H9 (cell line): ENCODE measurements at regions not wholly inside any gene's neighbourhood (a gene's known extent, or its start where the extent isn't known, plus 50 kb on each side); places are given as distances from the start of the nearest gene placed in this dataset.

Experiments
- DNase-seq: peaks from one replicate; pipeline ENCODE4 v3.0.0-alpha.2; 2017
- H2AFZ ChIP-seq: one replicate; pipeline ENCODE4 v1.6.1; 2013; ENCODE audit warnings: mild to moderate bottlenecking, low read length, control low read depth, moderate library complexity
- H2AK5ac ChIP-seq: 2 replicates; pipeline ENCODE4 v1.6.1; 2013; ENCODE audit warnings: low read length, control low read depth, mixed read lengths; ENCODE audit not compliant: insufficient read length
- H2BK120ac ChIP-seq: one replicate; pipeline ENCODE4 v1.6.1; 2013; ENCODE audit warnings: low read depth, mild to moderate bottlenecking, low read length, control low read depth, inconsistent platforms; ENCODE audit not compliant: poor library complexity, severe bottlenecking
- H2BK12ac ChIP-seq: 2 replicates; pipeline ENCODE4 v1.6.1; 2013; ENCODE audit warnings: low read length, control low read depth, mixed read lengths, low read depth; ENCODE audit not compliant: insufficient read length
- H2BK15ac ChIP-seq: 2 replicates; pipeline ENCODE4 v1.6.1; 2013; ENCODE audit warnings: low read depth, low read length, control low read depth
- H2BK20ac ChIP-seq: one replicate; pipeline ENCODE4 v1.6.1; 2013; ENCODE audit warnings: low read depth, mild to moderate bottlenecking, low read length, control low read depth, inconsistent platforms; ENCODE audit not compliant: poor library complexity, severe bottlenecking
- H2BK5ac ChIP-seq: 2 replicates; pipeline ENCODE4 v1.6.1; 2013; ENCODE audit warnings: low read length, control low read depth, mixed read lengths; ENCODE audit not compliant: insufficient read length
- H3K14ac ChIP-seq: 2 replicates; pipeline ENCODE4 v1.6.1; 2013; ENCODE audit warnings: low read length, control low read depth; ENCODE audit not compliant: insufficient read depth
- H3K18ac ChIP-seq: 2 replicates; pipeline ENCODE4 v1.6.1; 2013; ENCODE audit warnings: low read depth, mild to moderate bottlenecking, mixed read lengths, low read length, control low read depth; ENCODE audit not compliant: insufficient read length
- H3K23ac ChIP-seq: 2 replicates; pipeline ENCODE4 v1.6.1; 2013; ENCODE audit warnings: low read length, control low read depth, mixed read lengths, low read depth; ENCODE audit not compliant: insufficient read length
- H3K23me2 ChIP-seq: 2 replicates; pipeline ENCODE4 v1.6.1; 2013; ENCODE audit warnings: low read depth, mild to moderate bottlenecking, mixed read lengths, low read length, control low read depth; ENCODE audit not compliant: insufficient read length, poor library complexity, severe bottlenecking
- H3K27ac ChIP-seq: 2 replicates; pipeline ENCODE4 v1.5.1; 2013; ENCODE audit warnings: low read length, control low read depth, mixed read lengths, low read depth; ENCODE audit not compliant: insufficient read length
- H3K27me3 ChIP-seq: 2 replicates; pipeline ENCODE4 v1.6.1; 2013; ENCODE audit warnings: low read length, control low read depth, inconsistent platforms; ENCODE audit not compliant: insufficient read depth
- H3K4ac ChIP-seq: 2 replicates; pipeline ENCODE4 v1.6.1; 2013; ENCODE audit warnings: low read depth, mild to moderate bottlenecking, control low read depth, inconsistent platforms, low read length, moderate library complexity
- H3K4me1 ChIP-seq: 2 replicates; pipeline ENCODE4 v1.6.1; 2013; ENCODE audit warnings: low read length, control low read depth, inconsistent platforms; ENCODE audit not compliant: insufficient read depth
- H3K4me2 ChIP-seq: 2 replicates; pipeline ENCODE4 v1.6.1; 2013; ENCODE audit warnings: low read length, control low read depth, mixed read lengths; ENCODE audit not compliant: insufficient read length, insufficient read depth
- H3K56ac ChIP-seq: 2 replicates; pipeline ENCODE4 v1.6.1; 2013; ENCODE audit warnings: low read depth, mild to moderate bottlenecking, mixed read lengths, low read length, control low read depth; ENCODE audit not compliant: insufficient read length
- H3K79me1 ChIP-seq: 2 replicates; pipeline ENCODE4 v1.6.1; 2013; ENCODE audit warnings: low read depth, mild to moderate bottlenecking, moderate library complexity, low read length, control low read depth, inconsistent platforms; ENCODE audit not compliant: insufficient read depth, poor library complexity, severe bottlenecking
- H3K79me2 ChIP-seq: 2 replicates; pipeline ENCODE4 v1.6.1; 2013; ENCODE audit warnings: low read length, control low read depth, inconsistent platforms; ENCODE audit not compliant: insufficient read depth
- H3K9ac ChIP-seq: 2 replicates; pipeline ENCODE4 v1.6.1; 2013; ENCODE audit warnings: low read length, control low read depth, mixed read lengths; ENCODE audit not compliant: insufficient read length; ENCODE audit errors: extremely low read depth
- H3K9me3 ChIP-seq: one replicate; pipeline ENCODE4 v1.6.1; 2013; ENCODE audit warnings: low read depth, low read length, inconsistent platforms; ENCODE audit not compliant: control insufficient read depth
- H3T11ph ChIP-seq: one replicate; pipeline ENCODE4 v1.6.1; 2013; ENCODE audit warnings: mild to moderate bottlenecking, low read length, control low read depth, inconsistent platforms
- H4K20me1 ChIP-seq: one replicate; pipeline ENCODE4 v1.6.1; 2013; ENCODE audit not compliant: control insufficient read depth, insufficient read length, insufficient read depth
- H4K5ac ChIP-seq: 2 replicates; pipeline ENCODE4 v1.6.1; 2013; ENCODE audit warnings: low read depth, mild to moderate bottlenecking, mixed read lengths, low read length, control low read depth; ENCODE audit not compliant: insufficient read length
- H4K8ac ChIP-seq: replicated peaks from 2 replicates; pipeline ENCODE4 v1.6.1; 2013; ENCODE audit warnings: low read length, control low read depth, mixed read lengths, low read depth; ENCODE audit not compliant: insufficient read length
- H4K91ac ChIP-seq: 2 replicates; pipeline ENCODE4 v1.6.1; 2013; ENCODE audit warnings: low read depth, mild to moderate bottlenecking, moderate library complexity, mixed read lengths, low read length, control low read depth; ENCODE audit not compliant: insufficient read length
- H3K27ac Mint-ChIP-seq, 3 experiments: 2 replicates in 2 of 3; 3 replicates in 1 of 3; pipeline ENCODE4 v1.8.0; 2020 to 2021; ENCODE audit warnings: mixed read lengths in 3 of 3, mild to moderate bottlenecking in 1 of 3, moderate library complexity in 1 of 3
- H3K27me3 Mint-ChIP-seq: 2 replicates; pipeline ENCODE4 v1.8.0; 2021; ENCODE audit warnings: low read depth, mild to moderate bottlenecking, moderate library complexity, mixed read lengths
- H3K36me3 Mint-ChIP-seq, 3 experiments: 2 replicates in 2 of 3; 3 replicates in 1 of 3; pipeline ENCODE4 v1.8.0; 2020 to 2021; ENCODE audit warnings: low read depth in 3 of 3, mixed read lengths in 3 of 3; ENCODE audit not compliant: insufficient read depth in 1 of 3
- H3K4me1 Mint-ChIP-seq, 2 experiments: 2 replicates each; pipeline ENCODE4 v1.8.0; 2020; ENCODE audit warnings: mixed read lengths in 2 of 2
- H3K4me3 Mint-ChIP-seq, 2 experiments: 2 replicates in 1 of 2; 3 replicates in 1 of 2; pipeline ENCODE4 v1.8.0; 2020 to 2021; ENCODE audit warnings: mild to moderate bottlenecking in 2 of 2, mixed read lengths in 2 of 2, moderate library complexity in 1 of 2
- H3K9me3 Mint-ChIP-seq, 2 experiments: 2 replicates in 1 of 2; 3 replicates in 1 of 2; pipeline ENCODE4 v1.8.0; 2020; ENCODE audit warnings: mild to moderate bottlenecking in 2 of 2, mixed read lengths in 2 of 2, moderate library complexity in 1 of 2
- CTCF ChIP-seq: fragments of 200-600 bp; sonication (generic); conservative IDR thresholded peaks from 3 replicates; pipeline ENCODE4 v1.8.0; 2021; ENCODE audit warnings: antibody characterized with exemption, mild to moderate bottlenecking
- WGBS: extraction: QIAGEN DNeasy Blood & Tissue Kit; methylation state at CpG from one replicate; pipeline ENCODE4 v1.1.7; 2013; ENCODE audit warnings: missing lambda C conversion rate, low lambda C conversion rate, mixed read lengths; ENCODE audit not compliant: insufficient read length; ENCODE audit errors: extremely low coverage; 5-methylcytosine and 5-hydroxymethylcytosine counted together

- TF ChIP-seq CTCF = no peak
- Histone ChIP-seq H4K91ac (no peak overlapping the region), H3K56ac (no peak overlapping the region), H3K27ac (no peak overlapping the region), H3T11ph (no peak overlapping the region), H2AFZ (no peak overlapping the region), H3K23me2 (no peaks in the 10 kb centered on the region), H3K14ac (no peak overlapping the region), H3K4me1 (no peaks in the 10 kb centered on the region), H3K9me3 (no peaks in the 10 kb centered on the region), H2AK5ac (no peak overlapping the region), H3K79me1 (no peaks in the 10 kb centered on the region), H2BK15ac (no peak overlapping the region), H3K18ac (no peak overlapping the region), H2BK20ac (no peak overlapping the region), H4K8ac (no peak overlapping the region), H2BK5ac (no peak overlapping the region), H3K9ac (no peak overlapping the region), H3K23ac (no peak overlapping the region), H3K79me2 (no peaks in the 10 kb centered on the region), H2BK120ac (no peak overlapping the region), H3K4ac (no peak overlapping the region), H4K5ac (no peak overlapping the region), H3K27me3 (no peaks in the 10 kb centered on the region), H2BK12ac (no peak overlapping the region), H3K4me2 (no peak overlapping the region), H4K20me1 (no peaks in the 10 kb centered on the region)
- H3K4me3 Mint-ChIP-seq = no peak overlapping the region
- no peaks in the 10 kb centered on the region for H3K36me3 Mint-ChIP-seq
- H3K9me3 Mint-ChIP-seq = no peaks in the 10 kb centered on the region
- H3K4me1 Mint-ChIP-seq = no peaks in the 10 kb centered on the region
- no peak for DNase-seq
- WGBS = no CpG with 5 or more reads among the region's 8 CpGs
- H3K27me3 Mint-ChIP-seq = peaks cover 82% of the 10 kb centered on the region
- H3K27ac Mint-ChIP-seq = no peak overlapping the region
Measured at GRCh38 chr10:100613846-100614245, 78.1 kb downstream of the HIF1AN start.
